ENCODE measurements at regions not wholly inside any gene's neighbourhood (a gene's known extent, or its start where the extent isn't known, plus 50 kb on each side); places are given as distances from the start of the nearest gene placed in this dataset.

- no peaks in the 10 kb centered on the region for H3K36me3 ChIP-seq
- no peak for TF ChIP-seq Cebpa-rat (IDR thresholded peaks at IDR 0.05)
- H4K20me1 ChIP-seq, result no peaks in the 10 kb centered on the region
- H3K4me1 ChIP-seq, result no peaks in the 10 kb centered on the region
- H3K27me3 ChIP-seq, result no peaks in the 10 kb centered on the region
- H3K9me3 ChIP-seq (replicated peaks in 1 of 11), result no peaks in the 10 kb centered on the region
- no peak overlapping the region for H3K4me2 ChIP-seq
- no peak overlapping the region for H3K9ac ChIP-seq
- H3K27ac ChIP-seq, result no peak overlapping the region
- no peak overlapping the region for H3K4me3 ChIP-seq
These were observed 54.4 kb upstream of the IQCM start for GRCh38 chr4:149870008-149870407.

- no peak overlapping the region for H3K9ac ChIP-seq
- no peaks in the 10 kb centered on the region for H3K27me3 ChIP-seq
- no peaks in the 10 kb centered on the region for H3K9me3 ChIP-seq (replicated peaks in 1 of 11)
- no peak overlapping the region for H3K27ac ChIP-seq
- H3K4me3 ChIP-seq, result no peak overlapping the region
- H3K36me3 ChIP-seq, result no peaks in the 10 kb centered on the region
- no peaks in the 10 kb centered on the region for H4K20me1 ChIP-seq
- no peak overlapping the region for H3K4me2 ChIP-seq
- peaks cover 0 to 22% (median 0%) of the 10 kb centered on the region in 10 experiments; a peak in 7 of 20 replicates for H3K4me1 ChIP-seq
- no peak for TF ChIP-seq Cebpa-rat (IDR thresholded peaks at IDR 0.05)
These were observed 66.1 kb upstream of the IQCM start for GRCh38 chr4:149881744-149882143.

- Histone ChIP-seq H3K4me2 (no peak overlapping the region), H3K27me3 (no peaks in the 10 kb centered on the region), H3K9me3 (replicated peaks in 1 of 11) (no peaks in the 10 kb centered on the region), H3K9ac (no peak overlapping the region), H3K27ac (no peak overlapping the region), H3K36me3 (no peaks in the 10 kb centered on the region), H3K4me3 (no peak overlapping the region), H3K4me1 (peaks cover 0 to 27% (median 0%) of the 10 kb centered on the region in 10 experiments; a peak in 7 of 20 replicates), H4K20me1 (no peaks in the 10 kb centered on the region)
- no peak for TF ChIP-seq Cebpa-rat (IDR thresholded peaks at IDR 0.05)
These were observed 66.6 kb upstream of the IQCM start for GRCh38 chr4:149882251-149882650.

- Histone ChIP-seq H3K27me3 (no peaks in the 10 kb centered on the region), H3K27ac (no peak overlapping the region), H4K20me1 (no peaks in the 10 kb centered on the region), H3K36me3 (no peaks in the 10 kb centered on the region), H3K4me1 (peaks cover 0 to 35% (median 0%) of the 10 kb centered on the region in 10 experiments; a peak in 7 of 20 replicates), H3K9ac (no peak overlapping the region), H3K4me2 (no peak overlapping the region), H3K4me3 (no peak overlapping the region), H3K9me3 (replicated peaks in 1 of 11) (no peaks in the 10 kb centered on the region)
- TF ChIP-seq Cebpa-rat (IDR thresholded peaks at IDR 0.05), result no peak
These were observed 68.4 kb upstream of the IQCM start for GRCh38 chr4:149884046-149884445.

GRCh38 chr4:149884529-149885181 lies 69.0 kb upstream of the IQCM start:
- Histone ChIP-seq H3K4me3 (no peak overlapping the region), H3K27me3 (no peaks in the 10 kb centered on the region), H3K4me1 (peaks cover 0 to 35% (median 0%) of the 10 kb centered on the region in 10 experiments; a peak in 7 of 20 replicates), H3K4me2 (peak overlapping the region in 2 of 11 experiments; percentile 7 to 22; a peak in 4 of 22 replicates), H3K9me3 (replicated peaks in 1 of 11) (no peaks in the 10 kb centered on the region), H3K36me3 (no peaks in the 10 kb centered on the region), H4K20me1 (no peaks in the 10 kb centered on the region), H3K27ac (no peak overlapping the region), H3K9ac (no peak overlapping the region)
- no peak for TF ChIP-seq Cebpa-rat (IDR thresholded peaks at IDR 0.05)

- no peaks in the 10 kb centered on the region for H3K27me3 ChIP-seq
- H3K4me1 ChIP-seq, result peaks cover 0 to 39% (median 0%) of the 10 kb centered on the region in 10 experiments; a peak in 7 of 20 replicates
- no peak overlapping the region for H3K4me3 ChIP-seq
- no peak overlapping the region for H3K27ac ChIP-seq
- H3K9me3 ChIP-seq (replicated peaks in 1 of 11), result no peaks in the 10 kb centered on the region
- peak overlapping the region in 2 of 11 experiments; percentile 71 to 80; a peak in 2 of 22 replicates for H3K4me2 ChIP-seq
- TF ChIP-seq Cebpa-rat (IDR thresholded peaks at IDR 0.05), result no peak
- no peak overlapping the region for H3K9ac ChIP-seq
- no peaks in the 10 kb centered on the region for H3K36me3 ChIP-seq
- no peaks in the 10 kb centered on the region for H4K20me1 ChIP-seq
These were observed 70.3 kb upstream of the IQCM start for GRCh38 chr4:149885896-149886295.

GRCh38 chr4:149886786-149887490 lies 71.3 kb upstream of the IQCM start:
- peak overlapping the region in 3 of 11 experiments; percentile 35 to 80 (median 71); a peak in 5 of 22 replicates for H3K4me2 ChIP-seq
- H3K4me1 ChIP-seq, result peaks cover 0 to 39% (median 0%) of the 10 kb centered on the region in 10 experiments; a peak in 7 of 20 replicates
- H3K9ac ChIP-seq, result no peak overlapping the region
- no peaks in the 10 kb centered on the region for H3K9me3 ChIP-seq (replicated peaks in 1 of 11)
- H4K20me1 ChIP-seq, result no peaks in the 10 kb centered on the region
- H3K27me3 ChIP-seq, result no peaks in the 10 kb centered on the region
- H3K27ac ChIP-seq, result 0 out of 22 replicates have a peak overlapping the region, but pooled peaks of 1 of the 11 experiments have one; percentile 7
- no peaks in the 10 kb centered on the region for H3K36me3 ChIP-seq
- no peak overlapping the region for H3K4me3 ChIP-seq
- no peak for TF ChIP-seq Cebpa-rat (IDR thresholded peaks at IDR 0.05)

- no peaks in the 10 kb centered on the region for H3K9me3 ChIP-seq (replicated peaks in 1 of 11)
- H4K20me1 ChIP-seq, result no peaks in the 10 kb centered on the region
- H3K27me3 ChIP-seq, result no peaks in the 10 kb centered on the region
- H3K36me3 ChIP-seq, result no peaks in the 10 kb centered on the region
- H3K4me1 ChIP-seq, result peaks cover 0 to 30% (median 0%) of the 10 kb centered on the region in 10 experiments; a peak in 7 of 20 replicates
- no peak overlapping the region for H3K4me3 ChIP-seq
- H3K27ac ChIP-seq, result no peak overlapping the region
- TF ChIP-seq Cebpa-rat (IDR thresholded peaks at IDR 0.05), result no peak
- H3K9ac ChIP-seq, result no peak overlapping the region
- peak overlapping the region in 1 of 11 experiments; percentile 10; a peak in 1 of 22 replicates for H3K4me2 ChIP-seq
These were observed 74.3 kb upstream of the IQCM start for GRCh38 chr4:149889991-149890390.

- no peaks in the 10 kb centered on the region for H4K20me1 ChIP-seq
- peaks cover 0 to 26% (median 0%) of the 10 kb centered on the region in 10 experiments; a peak in 7 of 20 replicates for H3K4me1 ChIP-seq
- no peak overlapping the region for H3K4me3 ChIP-seq
- H3K36me3 ChIP-seq, result no peaks in the 10 kb centered on the region
- H3K4me2 ChIP-seq, result peak overlapping the region in 1 of 11 experiments; percentile 10; a peak in 1 of 22 replicates
- no peak overlapping the region for H3K9ac ChIP-seq
- H3K9me3 ChIP-seq (replicated peaks in 1 of 11), result no peaks in the 10 kb centered on the region
- no peak overlapping the region for H3K27ac ChIP-seq
- TF ChIP-seq Cebpa-rat (IDR thresholded peaks at IDR 0.05), result no peak
- H3K27me3 ChIP-seq, result no peaks in the 10 kb centered on the region
These were observed 74.9 kb upstream of the IQCM start for GRCh38 chr4:149890531-149890930.

Data from BLaER1 treated with 17β-estradiol and CSF1 and Interleukin-3, amounts not matched to agents 10 nM and 100 nM (cell line).